Adrenal gland (tissue), 9 donors: ENCODE measurements at regions not wholly inside any gene's neighbourhood (a gene's known extent, or its start where the extent isn't known, plus 50 kb on each side); places are given as distances from the start of the nearest gene placed in this dataset.

Experiments
- DNase-seq, 7 donors: peaks; one replicate each; pipeline ENCODE4 v3.0.0-alpha.2; 2019 to 2020
- H3K27ac ChIP-seq, 5 donors: fragments of 200-600 bp; sonication (generic) in 4 of 5; 1 replicate in 3 of 5; 2 replicates in 2 of 5; pipeline versions ENCODE4 v1.5.1 to v1.8.0; 2016 to 2020; ENCODE audit warnings: mild to moderate bottlenecking in 1 of 5
- H3K27me3 ChIP-seq: fragments of 200-600 bp; 2 replicates; pipeline ENCODE4 v1.8.0; 2021
- H3K36me3 ChIP-seq, 2 donors: fragments of 200-600 bp; replicated peaks in 1 of 2; 1 replicate in 1 of 2; 2 replicates in 1 of 2; pipeline versions ENCODE4 v1.5.1 to v1.8.0; 2018 to 2022
- H3K4me1 ChIP-seq, 2 donors: fragments of 200-600 bp; replicated peaks in 1 of 2; 1 replicate in 1 of 2; 2 replicates in 1 of 2; pipeline versions ENCODE4 v1.5.1 to v1.8.0; 2018 to 2021
- H3K4me3 ChIP-seq, 4 donors: fragments of 200-600 bp; sonication (generic) in 3 of 4; one replicate each; pipeline ENCODE4 v1.5.1; 2016 to 2018
- H3K9me3 ChIP-seq, 3 donors: fragments of 200-600 bp; sonication (generic) in 1 of 3; replicated peaks in 1 of 3; 1 replicate in 2 of 3; 2 replicates in 1 of 3; pipeline versions ENCODE4 v1.5.1 to v1.8.0; 2016 to 2021
- POLR2A ChIP-seq, 2 donors: fragments of 450-650 bp; IDR thresholded peaks; one replicate each; pipeline ENCODE4 v1.6.1; 2017; ENCODE audit warnings: antibody characterized with exemption in 2 of 2, mild to moderate bottlenecking in 2 of 2, moderate library complexity in 1 of 2
- whole genome bisulfite sequencing, 4 donors: extraction: QIAGEN DNeasy Blood & Tissue Kit in 2 of 4; methylation state at CpG; one replicate each; pipeline versions ENCODE4 v1.1.5 to v1.1.7; 2013 to 2017; 5-methylcytosine and 5-hydroxymethylcytosine counted together
- intact Hi-C, 2 donors: fragments of 100-400 bp; cut with DNase I; formaldehyde crosslinking; loops; one replicate each; pipeline versions ENCODE4 v1.14.1 to v1.15.0; 2022 to 2023
- TF ChIP-seq, protein P1 (sequence below), 6 experiments: fragments of 450-650 bp in 4 of 6; fragments of 200-600 bp in 2 of 6; sonication (generic) in 1 of 6; IDR thresholded peaks; 1 replicate in 5 of 6; 2 replicates in 1 of 6; pipeline versions ENCODE4 v1.5.1 to v1.8.0; 2016 to 2021; ENCODE audit warnings: antibody characterized with exemption in 6 of 6, mild to moderate bottlenecking in 2 of 6, moderate library complexity in 1 of 6
- donor health status: healthy with polysubstance abuse.
- donor health status: Bipolar disorder and iron deficiency.
- donor health status: DM: yes; HTN: yes; CAD: no.
- donor health status: DM: no; HTN: no; CAD: no.
- donor health status: DM: no; HTN: no; CAD: no.

DNA sequence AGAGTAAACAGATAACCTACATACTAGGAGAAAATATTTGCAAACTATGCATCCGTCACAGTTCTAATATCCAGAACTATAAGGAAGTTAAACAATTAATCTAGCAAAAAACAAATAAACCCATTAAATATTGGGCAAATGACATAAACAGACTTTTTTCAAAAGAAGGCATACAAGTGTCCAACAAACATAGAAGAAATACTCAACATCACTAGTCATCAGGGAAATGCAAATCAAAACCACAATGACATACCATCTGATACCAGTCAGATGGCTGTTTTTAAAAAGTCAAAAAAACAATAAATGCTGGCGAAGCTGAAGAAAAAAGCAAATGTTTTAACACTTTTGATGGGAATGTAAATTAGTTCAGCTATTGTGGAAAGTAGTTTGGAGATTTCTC, 1117.7 kb upstream of the MAP3K7 start:
- H3K27ac ChIP-seq, result no peak overlapping the region
- no peaks in the 10 kb centered on the region for H3K4me1 ChIP-seq
- H3K9me3 ChIP-seq, result no peaks in the 10 kb centered on the region
- no peak for TF ChIP-seq POLR2A (IDR thresholded peaks at IDR 0.05)
- TF ChIP-seq, protein P1, sequence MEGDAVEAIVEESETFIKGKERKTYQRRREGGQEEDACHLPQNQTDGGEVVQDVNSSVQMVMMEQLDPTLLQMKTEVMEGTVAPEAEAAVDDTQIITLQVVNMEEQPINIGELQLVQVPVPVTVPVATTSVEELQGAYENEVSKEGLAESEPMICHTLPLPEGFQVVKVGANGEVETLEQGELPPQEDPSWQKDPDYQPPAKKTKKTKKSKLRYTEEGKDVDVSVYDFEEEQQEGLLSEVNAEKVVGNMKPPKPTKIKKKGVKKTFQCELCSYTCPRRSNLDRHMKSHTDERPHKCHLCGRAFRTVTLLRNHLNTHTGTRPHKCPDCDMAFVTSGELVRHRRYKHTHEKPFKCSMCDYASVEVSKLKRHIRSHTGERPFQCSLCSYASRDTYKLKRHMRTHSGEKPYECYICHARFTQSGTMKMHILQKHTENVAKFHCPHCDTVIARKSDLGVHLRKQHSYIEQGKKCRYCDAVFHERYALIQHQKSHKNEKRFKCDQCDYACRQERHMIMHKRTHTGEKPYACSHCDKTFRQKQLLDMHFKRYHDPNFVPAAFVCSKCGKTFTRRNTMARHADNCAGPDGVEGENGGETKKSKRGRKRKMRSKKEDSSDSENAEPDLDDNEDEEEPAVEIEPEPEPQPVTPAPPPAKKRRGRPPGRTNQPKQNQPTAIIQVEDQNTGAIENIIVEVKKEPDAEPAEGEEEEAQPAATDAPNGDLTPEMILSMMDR (IDR thresholded peaks at IDR 0.05), result no peak
- WGBS, 4 donors, result 82 to 90% (median 86%) methylated on average over 2 of the region's 2 CpGs
- H3K36me3 ChIP-seq, result no peaks in the 10 kb centered on the region
- H3K27me3 ChIP-seq, result no peaks in the 10 kb centered on the region
- no peak for DNase-seq
- H3K4me3 ChIP-seq, result no peak overlapping the region
- intact Hi-C loops, result no loop called here

DNA sequence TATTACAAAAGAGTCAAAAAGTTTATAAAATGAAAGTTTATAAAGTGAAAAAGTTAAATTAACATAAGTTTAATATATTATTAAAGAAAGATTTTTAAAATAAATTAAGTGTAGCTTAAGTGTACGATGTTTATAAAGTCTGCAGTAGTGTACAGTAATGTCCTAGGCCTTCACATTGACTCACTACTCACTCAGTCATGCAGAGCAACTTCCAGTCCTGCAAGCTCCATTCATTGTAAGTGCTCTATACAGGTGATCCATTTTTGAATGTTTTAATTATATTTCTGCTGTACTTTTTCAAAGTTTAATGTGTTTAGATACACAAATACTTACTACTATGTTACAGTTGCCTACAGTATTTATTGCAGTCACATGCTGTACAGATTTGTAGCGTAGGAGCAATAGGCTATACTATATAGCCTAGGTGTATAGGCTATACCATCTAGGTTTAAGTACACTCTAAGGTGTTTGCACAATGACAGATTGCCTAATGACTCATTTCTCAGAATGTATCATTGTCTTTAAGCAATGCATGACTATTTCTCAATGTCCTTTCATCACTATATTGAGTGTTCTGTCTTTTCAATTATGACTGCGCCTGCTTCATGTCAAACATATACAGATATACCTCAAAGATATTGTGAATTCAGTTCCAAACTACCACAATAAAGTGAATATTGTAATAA, 1110.3 kb upstream of the MAP3K7 start:
- no peak overlapping the region for H3K4me3 ChIP-seq
- H3K9me3 ChIP-seq, result no peaks in the 10 kb centered on the region
- no peaks in the 10 kb centered on the region for H3K4me1 ChIP-seq
- H3K27me3 ChIP-seq, result no peaks in the 10 kb centered on the region
- intact Hi-C loops, result no loop called here
- no peak for DNase-seq
- TF ChIP-seq POLR2A (IDR thresholded peaks at IDR 0.05), result no peak
- TF ChIP-seq, protein P1 (IDR thresholded peaks at IDR 0.05), result no peak
- WGBS, 4 donors, result 82 to 94% (median 91%) methylated on average over 3 of the region's 3 CpGs
- no peak overlapping the region for H3K27ac ChIP-seq
- H3K36me3 ChIP-seq, result no peaks in the 10 kb centered on the region

DNA sequence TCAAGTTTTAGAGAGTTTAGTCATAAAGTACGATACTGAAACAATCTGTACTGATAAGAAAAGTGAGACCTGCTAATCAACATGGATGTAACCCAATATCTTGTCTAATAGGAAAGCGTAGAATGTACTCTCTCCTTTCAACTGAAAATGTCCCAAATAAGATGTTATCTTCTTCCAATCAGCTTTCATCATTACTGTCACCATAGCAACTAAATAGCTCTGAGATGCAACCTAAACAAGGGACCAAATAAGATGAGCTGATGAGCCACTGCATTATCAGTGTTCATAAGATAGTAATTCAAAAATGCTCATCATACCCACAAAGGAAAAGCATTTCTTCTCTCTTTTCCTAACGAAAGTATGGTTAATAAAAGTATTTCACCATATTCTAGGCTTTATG, 1108.3 kb upstream of the MAP3K7 start:
- DNase-seq, result no peak
- intact Hi-C loops, result no loop called here
- 73 to 79% (median 77%) methylated on average over 3 of the region's 3 CpGs for WGBS, 4 donors
- TF ChIP-seq, protein P1 (IDR thresholded peaks at IDR 0.05), result no peak
- TF ChIP-seq POLR2A (IDR thresholded peaks at IDR 0.05), result no peak
- no peaks in the 10 kb centered on the region for H3K36me3 ChIP-seq
- no peak overlapping the region for H3K4me3 ChIP-seq
- H3K4me1 ChIP-seq, result no peaks in the 10 kb centered on the region
- no peak overlapping the region for H3K27ac ChIP-seq
- no peaks in the 10 kb centered on the region for H3K9me3 ChIP-seq
- H3K27me3 ChIP-seq, result no peaks in the 10 kb centered on the region

DNA sequence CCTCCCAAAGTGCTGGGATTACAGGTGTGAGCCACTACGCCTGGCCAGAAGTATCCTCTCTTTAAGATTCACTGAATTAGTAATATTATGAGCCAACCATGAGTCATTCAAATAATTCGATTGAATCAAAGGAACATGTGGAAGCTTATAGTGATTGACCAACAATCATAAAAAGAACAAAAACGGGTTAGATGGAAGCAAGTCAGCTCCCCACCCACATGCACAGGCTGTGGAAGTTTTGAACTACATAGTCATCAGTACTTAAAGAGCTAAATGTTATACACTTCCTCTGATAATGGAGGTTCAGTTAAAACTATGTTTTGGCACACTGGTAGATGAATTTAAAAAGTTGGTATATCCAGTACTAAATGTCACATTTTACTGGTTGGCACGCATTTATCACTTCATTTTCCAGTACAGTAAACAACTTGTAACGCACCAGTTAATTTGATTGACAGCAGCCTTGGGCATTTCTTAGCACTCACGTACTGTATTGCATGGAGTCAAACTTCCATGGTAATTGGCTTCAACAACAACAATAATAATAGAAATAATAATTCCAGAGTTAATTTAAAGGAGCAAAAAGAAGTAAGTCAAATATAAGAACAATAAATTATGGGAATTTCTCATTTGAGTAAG, 1107.3 kb upstream of the MAP3K7 start:
- TF ChIP-seq, protein P1 (IDR thresholded peaks at IDR 0.05), result no peak
- no peak for TF ChIP-seq POLR2A (IDR thresholded peaks at IDR 0.05)
- DNase-seq, result no peak
- Histone ChIP-seq H3K27me3 (no peaks in the 10 kb centered on the region), H3K9me3 (no peaks in the 10 kb centered on the region), H3K27ac (no peak overlapping the region), H3K36me3 (no peaks in the 10 kb centered on the region), H3K4me3 (no peak overlapping the region), H3K4me1 (no peaks in the 10 kb centered on the region)
- intact Hi-C loops, result no loop called here
- 64 to 72% (median 70%) methylated on average over 6 of the region's 6 CpGs for WGBS, 4 donors
